ENCODE measurements at regions not wholly inside any gene's neighbourhood (a gene's known extent, or its start where the extent isn't known, plus 50 kb on each side); places are given as distances from the start of the nearest gene placed in this dataset.
"Not testable (repeated sequence)": the region's sequence is repeated elsewhere in the genome, so short reads cannot be mapped to it uniquely, and the experiment has no call there.

GRCh38 chr11:87548797-87549196, 511.1 kb downstream of the TMEM135 start:
- DNase-seq (ENCODE audit: low spot score): no peak

GRCh38 chr11:87545858-87546257, 508.1 kb downstream of the TMEM135 start:
- DNase-seq (ENCODE audit: low spot score): no peak

- DNase-seq (ENCODE audit: low spot score): no peak
Measured at GRCh38 chr11:87539596-87539995, 501.9 kb downstream of the TMEM135 start.

GRCh38 chr11:87536565-87536964, 498.8 kb downstream of the TMEM135 start:
- DNase-seq (ENCODE audit: low spot score): no peak

- DNase-seq (ENCODE audit: low spot score): no peak
Measured at GRCh38 chr11:87536016-87536415, 498.3 kb downstream of the TMEM135 start.

- no peak for DNase-seq (ENCODE audit: low spot score)
Measured at GRCh38 chr11:87535513-87535912, 497.8 kb downstream of the TMEM135 start.

- DNase-seq (ENCODE audit: low spot score): not testable (repeated sequence)
Measured at GRCh38 chr11:87531835-87532234, 494.1 kb downstream of the TMEM135 start.

- DNase-seq (ENCODE audit: low spot score): no peak
Measured at GRCh38 chr11:87529486-87529885, 491.8 kb downstream of the TMEM135 start.

GRCh38 chr11:87528752-87529151, 491.0 kb downstream of the TMEM135 start:
- DNase-seq (ENCODE audit: low spot score): no peak

- DNase-seq (ENCODE audit: low spot score): no peak
Measured at GRCh38 chr11:87523276-87523675, 485.5 kb downstream of the TMEM135 start.

- DNase-seq (ENCODE audit: low spot score): no peak
Measured at GRCh38 chr11:87518266-87518665, 480.5 kb downstream of the TMEM135 start.

GRCh38 chr11:87517351-87517750, 479.6 kb downstream of the TMEM135 start:
- no peak for DNase-seq (ENCODE audit: low spot score)

- DNase-seq (ENCODE audit: low spot score): not testable (repeated sequence)
Measured at GRCh38 chr11:87507722-87508121, 470.0 kb downstream of the TMEM135 start.

- not testable (repeated sequence) for DNase-seq (ENCODE audit: low spot score)
Measured at GRCh38 chr11:87506946-87507345, 469.2 kb downstream of the TMEM135 start.

- DNase-seq (ENCODE audit: low spot score): no peak
Measured at GRCh38 chr11:87501388-87501787, 463.7 kb downstream of the TMEM135 start.

GRCh38 chr11:87494936-87495335, 457.2 kb downstream of the TMEM135 start:
- not testable (repeated sequence) for DNase-seq (ENCODE audit: low spot score)

- DNase-seq (ENCODE audit: low spot score): not testable (repeated sequence)
Measured at GRCh38 chr11:87494026-87494425, 456.3 kb downstream of the TMEM135 start.

GRCh38 chr11:87493516-87493915, 455.8 kb downstream of the TMEM135 start:
- DNase-seq (ENCODE audit: low spot score): no peak

- no peak for DNase-seq (ENCODE audit: low spot score)
Measured at GRCh38 chr11:87491381-87491780, 453.6 kb downstream of the TMEM135 start.

- no peak for DNase-seq (ENCODE audit: low spot score)
Measured at GRCh38 chr11:87490671-87491070, 452.9 kb downstream of the TMEM135 start.

GRCh38 chr11:87484566-87484965, 446.8 kb downstream of the TMEM135 start:
- DNase-seq (ENCODE audit: low spot score): no peak

- no peak for DNase-seq (ENCODE audit: low spot score)
Measured at GRCh38 chr11:87477321-87477720, 439.6 kb downstream of the TMEM135 start.

- DNase-seq (ENCODE audit: low spot score): no peak
Measured at GRCh38 chr11:87473174-87473573, 435.4 kb downstream of the TMEM135 start.

GRCh38 chr11:87466223-87466622, 428.5 kb downstream of the TMEM135 start:
- DNase-seq (ENCODE audit: low spot score): no peak

GRCh38 chr11:87465716-87466115, 428.0 kb downstream of the TMEM135 start:
- no peak for DNase-seq (ENCODE audit: low spot score)

Measured in CD4-positive, alpha-beta T cell treated with Interleukin-15 for 4 hours (primary cell).